Vagina (tissue), 2 donors: ENCODE measurements at regions not wholly inside any gene's neighbourhood (a gene's known extent, or its start where the extent isn't known, plus 50 kb on each side); places are given as distances from the start of the nearest gene placed in this dataset.

Experiments used
- CTCF ChIP-seq, 3 experiments: fragments of 450-650 bp in 2 of 3; fragments of 200-600 bp in 1 of 3; sonication (generic) in 1 of 3; IDR thresholded peaks; one replicate each; pipeline ENCODE4 v1.5.1; 2017 to 2019; ENCODE audit warnings: antibody characterized with exemption in 3 of 3, mild to moderate bottlenecking in 2 of 3, moderate library complexity in 2 of 3
- POLR2A ChIP-seq, 2 donors: fragments of 450-650 bp; IDR thresholded peaks; one replicate each; pipeline ENCODE4 v1.6.1; 2017; ENCODE audit warnings: antibody characterized with exemption in 2 of 2, mild to moderate bottlenecking in 2 of 2, moderate library complexity in 2 of 2
- POLR2AphosphoS5 ChIP-seq, 2 donors: sonication (generic); formaldehyde crosslinking; IDR thresholded peaks; one replicate each; pipeline ENCODE4 v1.9.0; 2017; ENCODE audit warnings: antibody characterized with exemption in 2 of 2, mild to moderate bottlenecking in 2 of 2, low read depth in 1 of 2; ENCODE audit not compliant: insufficient read depth in 1 of 2

DNA sequence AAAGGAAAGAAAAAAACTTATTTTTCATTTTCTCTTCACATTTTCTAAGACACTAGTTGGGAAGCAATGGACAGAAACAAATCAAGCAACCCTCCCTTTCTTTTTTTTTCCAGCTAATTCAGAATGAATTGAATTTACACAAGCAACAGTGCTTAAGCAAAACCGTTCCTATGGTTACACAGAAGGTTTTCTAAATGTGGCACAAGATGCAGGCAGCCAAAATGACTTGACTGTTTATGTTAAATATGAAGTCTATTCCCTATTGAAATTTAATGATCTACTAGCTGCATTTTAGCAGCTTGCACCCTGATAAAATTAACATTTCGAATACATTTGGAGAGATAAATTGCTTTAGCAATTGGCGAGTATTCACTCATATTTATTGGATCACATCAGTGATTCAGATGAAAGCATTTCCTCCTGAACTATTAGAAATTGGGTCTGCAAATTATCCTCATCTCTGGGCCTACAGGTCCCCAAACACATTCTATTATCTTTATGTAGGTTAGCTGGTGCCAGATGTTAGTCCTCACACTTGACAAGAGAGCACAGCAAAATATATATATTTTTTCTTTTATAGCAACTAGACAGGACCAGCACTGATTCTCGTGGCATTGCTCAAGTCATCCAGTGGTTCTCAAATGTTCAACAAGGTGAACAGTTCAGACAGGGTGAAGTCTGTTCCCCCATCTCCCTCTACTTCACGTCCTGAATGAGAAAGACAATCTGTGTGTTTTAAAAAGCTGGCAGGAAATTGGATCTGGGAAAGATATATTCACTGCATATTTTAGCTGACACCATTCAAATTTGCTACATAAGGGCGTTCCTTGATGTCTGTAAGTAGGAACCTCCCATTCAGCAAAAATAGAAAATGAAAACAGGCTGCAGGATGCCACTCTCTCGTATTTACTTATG, 463.6 kb upstream of the KCNMB2 start:
- TF ChIP-seq POLR2AphosphoS5 (IDR thresholded peaks at IDR 0.05; ENCODE audit: insufficient read depth in 1 of 2, low read depth in 1 of 2) (no peak), CTCF (IDR thresholded peaks at IDR 0.05) (no peak), POLR2A (IDR thresholded peaks at IDR 0.05) (no peak)
